GM21526 (cell line): ENCODE measurements at regions not wholly inside any gene's neighbourhood (a gene's known extent, or its start where the extent isn't known, plus 50 kb on each side); places are given as distances from the start of the nearest gene placed in this dataset.
"Not testable (repeated sequence)": the region's sequence is repeated elsewhere in the genome, so short reads cannot be mapped to it uniquely, and the experiment has no call there.

Experiments
- ATAC-seq: cut with Tn5 transposase; IDR thresholded peaks from one replicate; pipeline ENCODE4 v1.9.1; 2021; ENCODE audit warnings: moderate library complexity; ENCODE audit not compliant: unreplicated experiment, low FRiP score

DNA sequence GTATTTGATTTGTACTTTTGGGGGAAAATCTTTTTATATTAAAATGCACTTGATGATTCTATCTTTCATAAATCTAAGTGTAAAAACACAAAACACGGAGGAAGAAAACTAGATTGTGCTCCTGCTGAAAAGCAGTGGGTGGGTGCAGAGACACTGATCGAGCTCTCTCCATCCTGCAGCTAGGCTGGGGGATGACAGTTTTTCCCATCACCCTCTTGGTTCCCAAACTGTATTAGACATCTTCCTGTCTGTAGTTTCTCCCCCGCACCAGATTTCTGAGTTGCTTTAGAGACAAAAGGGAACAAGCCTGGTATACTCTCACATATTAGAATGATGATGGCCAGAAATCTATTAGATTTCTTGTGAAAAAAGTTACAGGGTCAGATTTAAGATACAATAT lies 99.6 kb downstream of the FAM114A2 start:
- ATAC-seq = no peak

- no peak for ATAC-seq
Measured at GRCh38 chr5:153938191-153938842, 100.4 kb downstream of the FAM114A2 start.

DNA sequence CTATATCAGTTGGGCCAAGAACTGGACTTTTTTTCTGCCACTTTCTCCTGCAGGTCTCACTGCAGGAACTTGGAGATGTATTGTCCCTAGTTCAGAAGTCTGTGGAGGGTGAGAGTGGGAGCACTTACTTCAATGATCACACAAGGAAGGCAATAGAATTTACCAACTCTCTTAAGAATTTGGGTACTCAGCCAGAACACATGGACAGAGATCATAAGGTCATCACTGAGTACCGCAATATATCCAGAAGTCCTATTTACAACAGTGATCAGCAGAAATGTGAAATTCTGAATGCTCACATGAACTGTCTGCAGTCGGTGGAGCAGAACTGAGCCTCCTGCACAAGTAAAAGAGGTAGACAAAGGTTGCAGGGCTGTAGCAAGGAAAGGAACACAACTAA lies 101.0 kb downstream of the FAM114A2 start:
- ATAC-seq = no peak

DNA sequence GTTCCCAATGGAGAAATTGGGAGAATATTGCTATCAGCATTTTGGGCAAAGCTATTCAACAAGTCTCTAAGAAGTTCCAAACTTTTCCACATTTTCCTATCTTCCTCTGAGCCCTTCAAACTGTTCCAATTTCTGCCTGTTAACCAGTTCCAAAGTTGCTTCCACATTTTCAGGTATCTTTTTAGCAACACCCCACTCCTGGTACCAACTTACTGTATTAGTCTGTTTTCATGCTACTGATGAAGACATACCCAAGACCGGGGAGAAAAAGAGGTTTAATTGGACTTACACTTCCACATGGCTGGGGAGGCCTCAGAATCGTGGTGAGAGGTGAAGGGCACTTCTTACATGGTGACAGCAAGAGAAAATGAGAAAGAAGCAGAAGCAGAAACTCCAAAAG lies 103.6 kb downstream of the FAM114A2 start:
- ATAC-seq = not testable (repeated sequence)

DNA sequence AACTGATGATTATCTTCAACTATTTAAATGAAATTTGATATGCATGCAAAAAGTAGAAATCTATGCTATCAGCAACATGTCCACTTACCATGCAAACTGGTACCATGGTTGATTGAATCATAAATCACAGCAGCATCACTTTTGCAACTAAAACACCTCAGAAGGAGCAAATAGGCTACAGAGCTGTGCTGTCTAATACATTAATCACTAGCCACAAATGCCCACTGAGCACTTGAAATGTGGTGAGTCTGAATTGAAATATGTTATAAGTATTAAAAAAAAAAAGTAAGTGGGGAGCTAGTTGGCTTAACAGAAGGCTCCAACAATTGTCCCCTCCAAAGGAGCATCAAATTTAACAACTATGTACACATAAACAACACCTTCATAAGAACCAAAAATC lies 112.5 kb downstream of the FAM114A2 start:
- ATAC-seq = no peak

- ATAC-seq = no peak
Measured at GRCh38 chr5:153919161-153919560, 119.5 kb downstream of the FAM114A2 start.

DNA sequence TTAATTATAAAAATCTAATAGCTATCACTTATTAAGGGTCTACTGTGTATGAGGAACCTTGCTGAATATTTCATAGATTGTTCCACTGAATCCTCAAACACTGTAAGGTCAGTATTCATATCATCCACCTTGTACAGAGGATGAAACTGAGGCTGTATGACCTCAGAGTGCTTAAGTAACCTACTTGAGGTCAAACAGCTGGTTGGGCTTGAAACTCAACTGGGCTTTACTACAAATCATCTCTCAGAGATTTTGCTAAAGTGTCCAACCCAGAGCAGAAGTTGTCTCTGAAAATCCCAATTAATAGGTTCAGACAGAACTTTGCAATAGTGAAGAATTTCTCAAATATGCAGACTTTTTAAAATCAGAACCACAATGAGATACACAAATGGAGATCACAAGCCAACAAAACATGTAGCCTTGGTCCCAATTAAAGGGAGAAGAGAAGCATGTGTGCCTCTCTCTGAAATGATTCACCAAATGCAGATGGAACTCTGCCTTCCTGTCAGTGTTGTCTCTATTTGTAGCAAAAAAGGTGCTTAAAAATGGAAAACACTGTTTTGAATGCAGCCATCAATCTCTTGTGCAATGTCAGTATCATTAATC lies 131.4 kb downstream of the FAM114A2 start:
- ATAC-seq = no peak

DNA sequence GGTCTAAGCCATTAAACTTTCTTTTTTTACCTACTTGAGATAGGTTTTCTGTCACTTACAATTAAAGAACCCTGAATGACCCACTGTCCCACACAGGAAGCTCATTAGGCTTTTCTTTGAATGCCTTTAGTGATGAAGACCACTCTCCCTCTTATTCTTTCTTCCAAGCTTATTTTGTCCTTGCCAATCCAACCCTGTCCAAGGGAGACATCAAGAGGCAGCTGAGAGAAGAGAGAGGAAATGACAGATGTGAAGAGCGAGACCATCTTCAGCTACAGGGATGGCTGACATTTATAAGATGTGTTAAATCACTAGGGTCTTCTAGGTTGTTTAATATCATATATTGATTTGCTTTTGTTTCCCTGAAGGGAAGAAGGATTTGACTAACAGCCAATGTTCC lies 133.5 kb downstream of the FAM114A2 start:
- no peak for ATAC-seq

DNA sequence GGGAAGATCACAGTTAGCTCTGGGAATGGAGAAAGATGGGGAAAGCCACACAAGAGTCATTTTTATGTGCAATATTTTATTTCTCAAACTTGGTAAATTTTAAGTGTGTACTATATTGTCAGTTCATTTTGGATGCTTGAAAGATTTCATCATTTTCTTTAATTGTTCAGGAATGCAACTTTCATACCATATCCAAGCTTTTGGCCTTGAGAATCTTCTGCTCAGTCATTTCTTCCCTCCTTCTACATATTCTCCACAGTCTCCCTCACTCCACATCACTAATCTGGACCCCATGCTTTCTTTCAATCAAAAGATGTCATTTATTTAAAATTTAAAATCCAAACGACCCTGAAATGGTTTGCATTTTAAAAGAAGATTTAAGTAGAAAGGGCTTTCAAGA lies 135.4 kb downstream of the FAM114A2 start:
- no peak for ATAC-seq

DNA sequence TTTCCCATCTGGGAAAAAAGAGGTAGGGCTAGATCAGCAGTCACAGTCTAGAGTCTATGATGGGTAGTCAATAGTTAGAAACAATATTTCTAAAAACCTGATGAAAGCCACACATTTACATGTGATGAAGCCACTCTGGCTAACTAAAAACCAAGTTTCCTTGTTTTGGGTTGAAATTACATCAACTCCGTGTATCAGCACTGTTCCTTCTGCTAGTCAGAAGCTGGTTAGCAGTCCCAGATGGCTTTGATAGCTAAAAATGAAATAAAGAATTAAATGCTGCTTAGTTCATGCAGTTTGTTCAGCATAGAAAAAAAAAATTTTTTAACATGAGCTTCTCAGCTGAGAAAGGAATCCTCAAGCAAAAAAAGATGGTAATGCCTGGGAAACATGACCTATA lies 136.7 kb downstream of the FAM114A2 start:
- ATAC-seq = no peak

GRCh38 chr5:153901449-153901848 lies 137.3 kb downstream of the FAM114A2 start:
- ATAC-seq = no peak

- ATAC-seq = no peak
Measured at GRCh38 chr5:153900703-153901395, 137.9 kb downstream of the FAM114A2 start.

GRCh38 chr5:153899746-153900145 lies 139.0 kb downstream of the FAM114A2 start:
- ATAC-seq = no peak

GRCh38 chr5:153896701-153897100 lies 142.0 kb downstream of the FAM114A2 start:
- ATAC-seq = peak; percentile 98

DNA sequence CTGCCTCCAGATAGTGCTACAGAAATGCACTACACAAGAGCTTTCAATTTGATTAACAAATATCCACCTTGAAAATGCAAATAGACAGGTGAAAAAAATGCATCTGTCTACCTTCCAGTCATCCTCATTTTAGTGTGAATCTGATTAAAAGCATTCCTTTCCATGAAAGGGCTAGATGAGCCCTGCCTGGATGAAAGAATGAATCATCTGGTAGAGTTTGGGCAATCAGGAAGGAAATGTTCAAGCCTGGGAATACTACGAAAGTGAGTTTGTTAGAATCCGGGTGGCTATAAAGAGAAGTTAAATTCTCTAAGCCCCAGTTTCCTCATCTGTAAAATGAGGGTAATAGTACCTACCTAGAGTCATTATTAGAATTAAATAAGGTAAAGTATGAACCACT lies 142.6 kb downstream of the FAM114A2 start:
- no peak for ATAC-seq

GRCh38 chr5:153895266-153895665 lies 143.4 kb downstream of the FAM114A2 start:
- no peak for ATAC-seq

GRCh38 chr5:153893817-153894216 lies 144.9 kb downstream of the FAM114A2 start:
- no peak for ATAC-seq

- no peak for ATAC-seq
Measured at GRCh38 chr5:153891394-153891793, 147.3 kb downstream of the FAM114A2 start.

DNA sequence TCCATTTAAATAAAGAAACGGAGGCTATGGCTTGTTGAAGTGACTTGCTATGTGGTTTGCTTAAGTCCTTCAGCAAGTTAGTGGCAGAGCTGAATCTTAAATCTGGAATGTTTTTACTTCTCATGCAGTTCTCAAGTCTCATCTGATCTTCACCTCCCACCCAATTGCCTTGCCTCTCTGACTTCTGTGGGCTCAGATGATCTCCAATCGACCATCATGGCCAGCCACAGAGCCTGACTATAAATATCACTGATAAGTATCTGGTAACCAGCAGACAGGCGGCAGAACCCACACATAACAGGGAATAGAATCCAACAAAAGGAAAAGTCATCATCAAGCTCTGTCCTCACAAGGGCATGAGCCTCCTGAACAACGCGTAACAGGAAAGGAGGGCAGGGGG lies 149.9 kb downstream of the FAM114A2 start:
- ATAC-seq = no peak

DNA sequence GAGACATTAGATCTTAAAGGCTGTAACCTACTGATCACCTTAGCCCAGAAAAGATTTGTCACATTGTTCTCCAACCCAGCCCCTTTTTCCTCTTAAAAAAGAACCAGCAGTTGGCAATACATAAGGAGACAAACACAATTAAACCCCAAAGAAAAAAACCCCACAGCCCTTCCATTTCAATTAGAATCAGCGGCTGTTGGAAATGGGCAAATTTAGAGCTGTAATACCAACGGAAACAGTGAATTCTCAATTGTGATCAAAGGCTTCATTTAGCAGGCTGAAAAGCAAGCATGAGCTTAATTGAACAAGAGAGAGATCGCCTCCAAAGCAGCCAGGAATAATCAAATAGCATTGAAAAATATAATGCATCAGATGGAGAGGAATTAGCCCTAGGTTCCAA lies 153.6 kb downstream of the FAM114A2 start:
- no peak for ATAC-seq

GRCh38 chr5:153884612-153884957 lies 154.1 kb downstream of the FAM114A2 start:
- ATAC-seq = no peak
